ENCODE measurements at regions not wholly inside any gene's neighbourhood (a gene's known extent, or its start where the extent isn't known, plus 50 kb on each side); places are given as distances from the start of the nearest gene placed in this dataset.
"Not testable (repeated sequence)": the region's sequence is repeated elsewhere in the genome, so short reads cannot be mapped to it uniquely, and the experiment has no call there.

- not testable (repeated sequence) for TF ChIP-seq POLR2AphosphoS5 (IDR thresholded peaks at IDR 0.05; ENCODE audit: borderline replicate concordance, low read depth, low read length); EZH2 (IDR thresholded peaks at IDR 0.05); FOXP2 (optimal IDR thresholded peaks at IDR 0.05; ENCODE audit: control extremely low read depth, extremely low read length, insufficient read depth)
These were observed 68.6 kb upstream of the WNT4 start for GRCh38 chr1:22211459-22211858.
